Embryonic facial prominence (tissue), 1 donor: ENCODE measurements at regions not wholly inside any gene's neighbourhood (a gene's known extent, or its start where the extent isn't known, plus 50 kb on each side); places are given as distances from the start of the nearest gene placed in this dataset.

Experiments used
- DNase-seq: peaks from one replicate; pipeline ENCODE4 v3.0.0-alpha.2; 2016; ENCODE audit errors: extremely low spot score

- no peak for DNase-seq
These were observed 1381.8 kb downstream of the MRPL39 start for GRCh38 chr21:24225431-24225830.

DNA sequence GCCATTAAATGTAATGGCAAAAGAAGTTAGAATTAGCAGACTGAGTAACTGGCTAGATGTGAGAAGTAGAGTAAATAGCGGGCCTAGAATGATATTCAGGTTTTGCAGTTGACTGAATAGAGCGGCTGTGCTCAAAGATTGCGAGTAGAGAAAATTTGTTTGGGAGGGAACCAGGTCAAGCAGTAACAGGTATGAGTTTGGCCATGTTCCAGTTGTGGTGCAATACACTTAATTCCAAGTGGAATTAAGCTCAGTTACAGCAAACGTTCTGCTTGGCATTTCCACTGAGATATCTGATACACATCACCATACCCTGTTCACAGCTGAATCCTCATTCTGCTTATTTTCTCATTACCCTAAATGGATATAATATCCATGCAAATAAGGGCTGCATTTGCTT, 1382.9 kb downstream of the MRPL39 start:
- no peak for DNase-seq

DNA sequence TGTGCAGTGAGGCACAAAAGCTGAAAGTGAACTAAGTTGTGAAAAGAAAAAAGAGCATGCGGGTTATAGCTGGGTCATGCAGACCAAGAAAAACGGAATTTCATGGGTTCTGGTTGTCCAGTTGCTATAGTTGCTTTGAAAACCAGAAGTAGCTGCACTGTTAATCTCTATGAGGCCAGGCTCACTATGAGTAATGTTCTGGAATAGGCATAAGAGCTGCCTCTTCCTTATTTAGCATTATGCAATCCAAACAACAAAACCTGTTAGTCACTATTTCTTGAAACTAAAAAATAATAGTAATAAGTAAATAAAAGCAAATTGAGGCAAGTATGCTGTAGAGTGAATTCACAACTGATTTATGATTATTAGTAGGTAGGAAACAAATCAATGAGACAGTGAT, 1383.7 kb downstream of the MRPL39 start:
- no peak for DNase-seq

GRCh38 chr21:24222676-24223075, 1384.6 kb downstream of the MRPL39 start:
- no peak for DNase-seq

GRCh38 chr21:24220446-24220845, 1386.8 kb downstream of the MRPL39 start:
- no peak for DNase-seq

DNA sequence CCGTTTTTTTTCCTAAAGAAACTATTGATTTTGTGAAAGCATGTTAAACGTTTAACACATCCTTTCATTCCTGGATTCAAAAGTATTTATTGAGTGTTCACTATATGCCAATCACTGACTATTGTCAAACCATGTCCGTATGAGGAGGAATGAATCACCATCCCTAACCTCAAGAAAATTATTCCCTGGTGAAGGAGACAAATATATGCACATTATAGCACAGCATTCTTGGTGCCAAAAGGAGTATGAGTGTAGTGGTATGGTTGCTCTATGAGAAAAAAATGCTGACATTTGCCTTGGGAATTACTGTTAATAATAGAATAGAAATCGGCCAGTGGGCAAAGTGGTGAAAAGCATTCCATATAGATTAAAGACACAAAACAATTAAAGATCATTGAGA, 1390.1 kb downstream of the MRPL39 start:
- DNase-seq, result no peak

DNA sequence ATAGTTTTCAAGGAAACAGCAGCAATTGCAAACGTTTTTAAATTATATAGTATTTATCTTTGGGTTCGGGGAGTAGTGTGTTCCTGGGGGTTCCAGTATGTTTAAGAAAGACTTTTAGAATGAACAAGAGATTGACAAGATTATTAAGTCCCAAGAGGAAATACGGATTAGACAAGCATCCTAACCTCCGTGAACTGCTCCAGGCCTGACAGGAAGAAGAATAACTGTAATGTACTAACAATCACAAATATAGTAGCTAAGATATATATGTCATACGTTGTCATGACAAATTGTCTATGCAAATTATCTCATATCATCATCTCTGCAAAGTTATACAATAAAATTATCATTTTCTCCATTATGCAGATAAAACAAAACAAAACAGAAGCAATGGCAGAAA, 1397.2 kb downstream of the MRPL39 start:
- no peak for DNase-seq

GRCh38 chr21:24208562-24209260, 1398.6 kb downstream of the MRPL39 start:
- no peak for DNase-seq

GRCh38 chr21:24205319-24205718, 1402.0 kb downstream of the MRPL39 start:
- no peak for DNase-seq

DNA sequence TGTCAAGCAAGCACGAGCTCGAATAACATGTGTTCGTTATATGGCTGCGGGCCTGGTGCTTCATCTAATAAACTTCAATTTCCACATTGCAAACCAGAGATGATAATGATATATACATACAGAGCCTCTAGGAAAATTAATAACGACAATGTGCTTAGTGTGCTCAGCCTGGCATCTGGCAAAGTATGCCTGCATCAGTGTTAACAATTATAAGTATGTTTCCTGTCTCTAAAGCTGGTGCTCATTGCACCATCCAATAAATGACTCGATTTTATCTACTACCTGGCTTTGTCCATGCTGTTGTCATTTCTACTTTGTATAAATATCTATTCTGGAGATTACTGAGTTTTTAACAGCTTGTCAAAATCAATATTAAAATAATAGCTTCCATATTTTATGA, 1402.6 kb downstream of the MRPL39 start:
- no peak for DNase-seq

- DNase-seq, result no peak
These were observed 1407.2 kb downstream of the MRPL39 start for GRCh38 chr21:24200052-24200451.

GRCh38 chr21:24197923-24198322, 1409.4 kb downstream of the MRPL39 start:
- DNase-seq, result no peak

GRCh38 chr21:24197132-24197643, 1410.1 kb downstream of the MRPL39 start:
- no peak for DNase-seq

- no peak for DNase-seq
These were observed 1418.8 kb downstream of the MRPL39 start for GRCh38 chr21:24188506-24188905.

GRCh38 chr21:24183077-24183476, 1424.2 kb downstream of the MRPL39 start:
- DNase-seq, result no peak

- no peak for DNase-seq
These were observed 1428.2 kb downstream of the MRPL39 start for GRCh38 chr21:24179110-24179509.

- DNase-seq, result no peak
These were observed 1432.2 kb downstream of the MRPL39 start for GRCh38 chr21:24175106-24175505.

- DNase-seq, result no peak
These were observed 1435.5 kb downstream of the MRPL39 start for GRCh38 chr21:24171736-24172135.

DNA sequence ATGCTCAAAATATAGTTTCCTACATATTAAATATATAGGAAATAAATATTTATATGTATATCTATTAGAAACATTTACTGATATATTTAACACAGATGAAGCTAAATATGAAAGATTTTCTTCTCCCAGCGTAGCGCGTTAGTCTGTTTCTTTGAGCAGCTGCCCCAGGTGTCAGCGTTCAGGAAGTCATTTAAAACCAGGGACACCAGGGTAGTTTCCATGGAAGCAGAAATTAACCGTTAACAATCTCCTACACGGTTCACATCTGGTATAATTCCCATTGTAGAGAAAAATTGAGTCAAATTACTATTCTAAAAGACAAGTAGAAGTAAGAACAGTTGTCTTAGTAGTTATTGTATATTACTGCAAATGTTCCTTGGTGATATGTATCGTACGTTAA, 1443.7 kb downstream of the MRPL39 start:
- no peak for DNase-seq

- no peak for DNase-seq
These were observed 1446.8 kb downstream of the MRPL39 start for GRCh38 chr21:24160528-24160927.

DNA sequence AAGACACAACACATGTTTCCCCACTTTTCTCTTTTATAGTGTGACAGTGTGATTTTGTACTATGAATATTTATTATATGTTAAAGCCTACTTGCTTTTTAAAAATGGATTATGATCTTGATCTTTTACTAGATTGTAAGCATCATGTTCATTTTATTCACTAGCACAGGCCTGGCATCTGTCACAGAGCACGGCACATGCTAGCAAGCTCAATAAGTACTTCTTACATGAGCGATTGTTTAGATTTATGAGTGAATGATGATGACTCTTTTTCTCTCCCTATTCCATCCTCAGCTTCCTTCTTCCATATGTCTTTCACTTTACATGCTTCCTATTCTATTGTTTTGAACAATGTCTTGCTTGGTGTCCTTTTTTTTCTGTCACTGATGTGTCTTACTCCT, 1454.1 kb downstream of the MRPL39 start:
- no peak for DNase-seq

DNA sequence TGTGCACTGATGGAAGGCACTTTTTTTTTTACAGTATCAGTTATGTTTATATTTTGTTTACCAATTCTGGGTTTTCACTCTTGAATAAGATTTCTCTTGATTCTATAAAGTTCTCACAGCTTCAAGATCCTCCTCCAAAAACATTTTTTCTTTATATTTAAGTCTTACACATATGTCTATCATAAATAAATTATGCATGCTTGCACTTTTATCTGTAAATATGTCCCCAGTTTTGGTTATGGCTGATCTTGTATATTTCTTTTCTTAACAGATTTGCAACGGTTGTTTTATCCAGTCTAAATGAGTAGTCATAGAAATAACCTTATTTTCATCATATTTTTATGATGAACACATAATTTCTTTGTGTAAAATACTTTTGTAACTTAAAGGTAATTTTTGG, 1456.5 kb downstream of the MRPL39 start:
- no peak for DNase-seq

DNA sequence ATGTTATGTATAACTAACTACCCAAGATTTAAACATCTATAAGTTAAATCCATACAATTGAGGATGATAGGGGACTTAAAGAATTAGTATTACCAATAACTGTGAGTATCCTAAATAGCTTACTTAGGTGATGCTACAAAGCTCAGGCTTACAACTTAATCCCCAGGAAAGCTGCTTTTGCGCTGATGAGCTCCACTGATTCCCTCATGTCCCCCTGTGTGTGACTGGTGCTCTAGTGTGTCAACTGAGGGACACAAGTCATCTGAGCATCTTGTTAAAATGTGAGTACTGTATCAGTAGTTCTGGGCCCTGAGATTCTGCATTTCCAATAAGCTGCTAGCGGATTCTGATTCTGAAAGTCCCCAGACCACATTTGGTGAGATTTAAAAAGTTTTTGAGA, 1458.8 kb downstream of the MRPL39 start:
- DNase-seq, result no peak

GRCh38 chr21:24147674-24148073, 1459.6 kb downstream of the MRPL39 start:
- no peak for DNase-seq
